ENCODE measurements at regions not wholly inside any gene's neighbourhood (a gene's known extent, or its start where the extent isn't known, plus 50 kb on each side); places are given as distances from the start of the nearest gene placed in this dataset.
"Not testable (repeated sequence)": the region's sequence is repeated elsewhere in the genome, so short reads cannot be mapped to it uniquely, and the experiment has no call there.

DNA sequence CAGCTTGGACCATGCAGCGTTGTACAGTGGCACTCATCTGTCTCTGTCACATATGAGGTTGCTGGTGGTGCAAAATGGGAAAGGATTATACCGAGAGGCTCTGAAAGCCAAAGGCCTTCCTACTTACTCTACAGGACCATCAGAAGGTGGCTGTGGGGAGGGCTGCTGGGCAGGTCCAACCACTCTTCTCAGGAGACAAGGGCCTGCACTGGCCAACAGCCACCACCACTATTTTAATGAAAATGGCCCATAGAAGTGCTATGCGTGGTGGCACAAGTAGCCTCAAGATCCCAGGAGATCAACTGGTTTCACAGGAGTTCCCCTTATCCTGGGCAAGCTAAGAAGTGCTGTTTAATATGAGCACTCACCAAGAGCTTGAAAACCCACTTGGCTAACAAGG, 52.3 kb downstream of the MRPL57 start:
- H3K27me3 Mint-ChIP-seq = no peaks in the 10 kb centered on the region
- ATAC-seq (replicated peaks) (no peak), DNase-seq (no peak)
- H3K27ac Mint-ChIP-seq = no peak overlapping the region
- H3K36me3 Mint-ChIP-seq = no peaks in the 10 kb centered on the region
- no peaks in the 10 kb centered on the region for H3K4me1 Mint-ChIP-seq
- no peak overlapping the region for H3K4me3 Mint-ChIP-seq
- H3K9me3 Mint-ChIP-seq = no peaks in the 10 kb centered on the region

DNA sequence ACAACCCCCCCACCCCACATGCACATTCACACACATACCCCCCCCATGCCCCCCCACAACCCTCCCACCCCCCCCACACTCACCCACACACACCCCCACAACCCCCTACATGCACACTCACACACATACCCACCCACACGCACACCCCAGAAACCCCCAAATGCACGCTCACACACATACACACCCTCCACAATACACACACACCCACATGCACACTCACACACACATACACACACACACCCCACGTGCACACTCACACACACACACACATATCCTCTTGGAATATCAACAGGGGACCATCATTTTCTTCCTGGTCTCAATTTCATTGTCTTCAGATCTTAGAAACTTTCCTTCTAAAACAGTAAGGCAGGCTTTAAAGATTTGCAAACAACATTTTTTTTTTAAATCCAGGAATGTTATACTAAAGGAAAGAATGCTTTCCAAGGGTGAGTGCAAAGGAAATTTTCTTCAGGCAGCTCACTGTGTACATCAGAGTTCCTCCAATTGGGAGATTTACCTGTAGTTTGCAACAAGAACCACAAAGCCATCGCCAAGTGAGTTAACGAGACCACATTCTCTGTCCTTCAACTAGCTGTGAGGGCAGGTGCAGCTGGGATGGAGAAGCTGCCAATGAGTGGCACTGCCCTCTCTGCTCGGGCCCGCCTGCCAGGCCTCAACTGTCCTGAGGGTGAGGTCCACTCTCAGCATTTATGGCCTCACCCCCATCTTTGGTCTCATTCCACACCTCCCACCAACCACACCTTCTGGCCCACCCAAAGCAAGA, 53.0 kb downstream of the MRPL57 start:
- H3K36me3 Mint-ChIP-seq = no peaks in the 10 kb centered on the region

DNA sequence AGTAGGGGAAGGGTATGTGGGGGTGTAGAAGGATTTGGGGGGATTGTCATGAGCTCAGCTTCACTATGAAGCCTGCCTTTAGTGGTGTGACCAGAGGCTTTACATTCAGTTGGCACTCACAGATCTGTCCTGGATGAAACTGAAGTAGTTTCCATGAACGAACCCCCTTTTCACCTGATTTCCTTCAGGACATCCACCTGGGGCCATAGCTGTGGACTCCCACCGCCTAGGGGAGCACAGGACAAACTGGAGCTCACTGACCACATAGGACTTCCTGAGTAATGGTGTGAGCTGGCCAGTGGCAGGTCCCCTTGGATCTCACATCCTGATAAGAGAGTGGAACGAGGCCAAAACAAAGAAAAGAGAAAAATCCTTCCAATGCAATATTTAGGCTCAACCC, 54.1 kb downstream of the MRPL57 start:
- H3K27ac Mint-ChIP-seq = no peak overlapping the region
- ATAC-seq (replicated peaks) = no peak
- DNase-seq = no peak
- no peak overlapping the region for H3K4me3 Mint-ChIP-seq
- H3K4me1 Mint-ChIP-seq = no peaks in the 10 kb centered on the region
- H3K36me3 Mint-ChIP-seq = no peaks in the 10 kb centered on the region
- no peaks in the 10 kb centered on the region for H3K9me3 Mint-ChIP-seq
- H3K27me3 Mint-ChIP-seq = no peaks in the 10 kb centered on the region

More for the DNA sequence above, 53.0 kb downstream of the MRPL57 start:
- H3K4me3 Mint-ChIP-seq = no peak overlapping the region
- H3K27ac Mint-ChIP-seq = peak overlapping the region; percentile 14
- ATAC-seq (replicated peaks) (no peak), DNase-seq (no peak)
- H3K4me1 Mint-ChIP-seq = no peaks in the 10 kb centered on the region
- H3K9me3 Mint-ChIP-seq = no peaks in the 10 kb centered on the region
- no peaks in the 10 kb centered on the region for H3K27me3 Mint-ChIP-seq

DNA sequence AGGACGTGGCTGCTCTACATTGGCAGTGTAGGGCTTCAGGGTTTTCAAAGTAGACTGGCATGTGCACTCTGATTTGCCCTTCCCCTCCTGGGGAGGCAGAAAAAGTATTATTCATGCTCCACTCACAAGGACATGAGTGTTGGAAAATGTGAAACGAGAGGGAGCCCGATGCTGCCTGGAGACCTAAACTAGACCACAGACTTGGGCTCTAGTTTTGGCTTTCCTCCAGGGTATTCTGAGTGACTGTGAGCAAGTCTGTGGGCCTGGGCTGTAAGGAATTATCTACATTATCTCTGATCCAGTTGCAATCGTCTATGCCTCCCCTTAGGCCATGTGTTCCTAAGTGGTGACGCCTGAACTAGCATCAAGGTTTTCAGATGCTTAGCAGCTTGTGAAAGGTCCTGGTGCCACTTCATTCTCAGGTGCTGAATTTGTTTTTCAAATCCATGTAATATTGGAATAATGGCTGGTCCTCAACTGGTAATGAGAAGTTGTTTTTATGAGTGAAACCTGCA, 55.0 kb downstream of the MRPL57 start:
- no peak overlapping the region for H3K4me3 Mint-ChIP-seq
- DNase-seq (no peak), ATAC-seq (replicated peaks) (no peak)
- no peaks in the 10 kb centered on the region for H3K9me3 Mint-ChIP-seq
- H3K27me3 Mint-ChIP-seq = no peaks in the 10 kb centered on the region
- no peak overlapping the region for H3K27ac Mint-ChIP-seq
- no peaks in the 10 kb centered on the region for H3K4me1 Mint-ChIP-seq
- no peaks in the 10 kb centered on the region for H3K36me3 Mint-ChIP-seq

DNA sequence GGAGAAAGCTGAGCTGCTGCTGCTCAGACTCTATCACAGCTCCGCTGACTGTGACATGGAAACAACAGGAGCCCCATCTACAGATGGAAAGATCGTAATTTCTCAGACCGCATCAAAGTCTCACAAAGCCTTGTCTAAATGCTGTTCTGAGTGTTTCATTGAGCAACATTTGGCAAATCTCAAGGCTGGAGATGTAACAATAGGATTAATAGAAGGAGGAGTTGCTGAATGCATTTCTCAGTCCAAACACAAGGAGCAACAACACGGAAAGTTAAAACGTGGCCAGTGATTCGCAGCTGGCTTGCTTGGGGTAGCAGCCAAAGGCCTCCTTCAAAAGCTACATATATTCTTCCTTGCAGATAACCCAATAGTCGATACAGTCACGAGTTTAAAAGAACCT, 55.7 kb downstream of the MRPL57 start:
- H3K4me3 Mint-ChIP-seq = no peak overlapping the region
- H3K36me3 Mint-ChIP-seq = no peaks in the 10 kb centered on the region
- no peaks in the 10 kb centered on the region for H3K4me1 Mint-ChIP-seq
- ATAC-seq (replicated peaks) = no peak
- H3K27me3 Mint-ChIP-seq = no peaks in the 10 kb centered on the region
- DNase-seq = no peak
- H3K27ac Mint-ChIP-seq = no peak overlapping the region
- H3K9me3 Mint-ChIP-seq = no peaks in the 10 kb centered on the region

DNA sequence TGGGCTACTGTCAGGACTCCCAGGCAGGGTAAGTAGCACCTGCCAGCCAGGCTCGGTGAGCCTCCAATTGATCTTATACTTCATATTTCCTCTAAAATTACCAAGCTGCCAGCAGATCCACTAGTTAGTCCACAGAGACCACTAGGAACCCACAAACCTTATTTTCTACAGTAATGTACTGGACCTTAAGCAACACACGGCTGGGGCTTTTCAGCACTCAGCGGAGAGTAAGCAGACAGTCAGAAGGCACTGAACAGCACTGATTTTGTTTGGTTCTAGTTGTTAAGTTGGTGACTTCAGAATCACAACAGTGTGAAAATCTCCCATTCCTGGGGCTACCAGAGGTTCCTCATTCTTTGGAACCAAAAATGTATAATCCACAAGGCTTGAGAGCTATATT, 56.1 kb downstream of the MRPL57 start:
- no peaks in the 10 kb centered on the region for H3K4me1 Mint-ChIP-seq
- ATAC-seq (replicated peaks) (no peak), DNase-seq (no peak)
- no peaks in the 10 kb centered on the region for H3K36me3 Mint-ChIP-seq
- no peak overlapping the region for H3K27ac Mint-ChIP-seq
- H3K4me3 Mint-ChIP-seq = no peak overlapping the region
- H3K9me3 Mint-ChIP-seq = no peaks in the 10 kb centered on the region
- no peaks in the 10 kb centered on the region for H3K27me3 Mint-ChIP-seq

DNA sequence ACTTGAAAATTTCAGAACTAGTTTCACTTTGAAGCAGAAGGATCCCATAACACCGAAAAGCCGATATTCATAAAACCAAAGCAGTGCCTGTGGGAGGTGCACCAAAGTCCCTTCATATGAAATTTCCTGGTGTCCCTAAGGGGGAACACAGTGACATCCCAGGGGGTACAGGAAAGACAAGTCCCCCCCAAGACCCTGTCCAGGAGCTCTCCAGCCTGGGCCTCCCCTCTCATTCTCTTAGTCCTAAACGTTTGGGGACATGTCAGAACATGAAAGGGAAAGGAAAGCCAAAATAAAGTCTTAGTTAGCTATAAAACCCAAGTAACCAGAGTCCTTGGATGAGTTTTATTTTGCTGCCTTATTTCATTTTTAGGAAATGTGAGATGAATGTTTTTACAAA, 56.6 kb downstream of the MRPL57 start:
- no peak overlapping the region for H3K4me3 Mint-ChIP-seq
- DNase-seq (no peak), ATAC-seq (replicated peaks) (no peak)
- H3K27ac Mint-ChIP-seq = no peak overlapping the region
- H3K9me3 Mint-ChIP-seq = no peaks in the 10 kb centered on the region
- H3K4me1 Mint-ChIP-seq = no peaks in the 10 kb centered on the region
- no peaks in the 10 kb centered on the region for H3K36me3 Mint-ChIP-seq
- H3K27me3 Mint-ChIP-seq = no peaks in the 10 kb centered on the region

DNA sequence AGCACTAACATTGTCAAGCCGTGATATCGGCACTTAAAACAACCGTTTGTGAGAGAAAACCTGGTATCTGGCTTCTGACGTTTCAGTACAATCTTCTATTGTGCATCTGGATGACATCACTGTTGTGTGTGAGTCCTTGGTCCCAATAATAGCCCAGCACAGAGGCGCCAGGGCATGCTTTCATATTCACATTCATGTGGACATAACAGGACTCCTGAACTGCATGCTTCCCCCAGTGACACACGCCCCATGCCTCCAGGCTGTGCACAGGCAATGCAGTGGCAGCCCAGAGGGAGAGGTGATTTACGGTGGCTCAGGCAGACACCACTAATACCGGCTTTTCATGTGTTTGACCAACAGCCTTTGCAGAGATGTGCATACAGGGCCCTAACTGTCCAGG, 58.1 kb downstream of the MRPL57 start:
- ATAC-seq (replicated peaks) (no peak), DNase-seq (no peak)
- no peaks in the 10 kb centered on the region for H3K27me3 Mint-ChIP-seq
- no peak overlapping the region for H3K27ac Mint-ChIP-seq
- no peaks in the 10 kb centered on the region for H3K36me3 Mint-ChIP-seq
- H3K4me1 Mint-ChIP-seq = no peaks in the 10 kb centered on the region
- H3K4me3 Mint-ChIP-seq = no peak overlapping the region
- no peaks in the 10 kb centered on the region for H3K9me3 Mint-ChIP-seq

DNA sequence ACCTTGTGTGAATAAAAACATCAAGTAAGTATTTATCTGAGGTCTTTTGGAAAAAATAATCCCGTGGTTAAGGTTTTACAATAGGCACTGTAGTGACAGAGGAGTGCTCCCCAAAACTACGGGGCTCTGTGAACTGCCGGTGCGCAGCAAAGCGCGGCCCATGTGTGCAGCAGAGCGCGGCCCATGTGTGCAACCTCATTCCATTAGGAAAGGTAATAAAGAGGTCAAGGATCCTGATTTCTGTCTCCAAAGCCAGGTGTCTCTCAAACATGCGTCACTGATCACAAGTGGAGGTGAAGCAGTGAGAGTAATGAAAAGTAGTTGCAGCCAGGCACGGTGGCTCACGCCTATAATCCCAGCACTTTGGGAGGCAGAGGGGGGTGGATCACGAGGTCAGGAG, 58.7 kb downstream of the MRPL57 start:
- no peak for DNase-seq
- Mint-ChIP-seq H3K27me3 (no peaks in the 10 kb centered on the region), H3K4me3 (no peak overlapping the region), H3K36me3 (no peaks in the 10 kb centered on the region), H3K4me1 (no peaks in the 10 kb centered on the region), H3K27ac (no peak overlapping the region), H3K9me3 (no peaks in the 10 kb centered on the region)
- ATAC-seq (replicated peaks) = no peak

DNA sequence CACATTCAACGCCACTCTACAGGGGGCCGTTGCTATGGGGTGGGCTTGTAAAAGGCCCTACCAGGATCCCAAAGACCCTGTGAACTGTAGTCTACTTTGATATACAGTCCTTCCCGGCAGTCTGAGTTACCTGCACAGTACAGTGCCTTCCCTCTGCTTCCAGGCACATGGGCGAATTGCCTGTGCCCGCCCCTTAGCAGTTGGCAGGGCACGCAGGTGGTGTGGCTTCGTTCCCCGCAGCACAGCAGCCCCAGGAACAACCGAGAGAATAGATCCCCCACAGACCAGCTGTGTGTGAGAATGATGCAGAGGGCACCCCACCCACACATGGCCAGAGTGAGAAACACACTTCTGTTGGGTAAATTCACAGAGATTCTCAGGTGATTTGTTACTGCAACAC, 60.6 kb downstream of the MRPL57 start:
- peak in 1 of 2 donors; percentile 27 for ATAC-seq (replicated peaks)
- DNase-seq = no peak
- H3K4me3 Mint-ChIP-seq = no peak overlapping the region
- no peaks in the 10 kb centered on the region for H3K4me1 Mint-ChIP-seq
- H3K36me3 Mint-ChIP-seq = no peaks in the 10 kb centered on the region
- no peaks in the 10 kb centered on the region for H3K27me3 Mint-ChIP-seq
- no peak overlapping the region for H3K27ac Mint-ChIP-seq
- H3K9me3 Mint-ChIP-seq = no peaks in the 10 kb centered on the region

DNA sequence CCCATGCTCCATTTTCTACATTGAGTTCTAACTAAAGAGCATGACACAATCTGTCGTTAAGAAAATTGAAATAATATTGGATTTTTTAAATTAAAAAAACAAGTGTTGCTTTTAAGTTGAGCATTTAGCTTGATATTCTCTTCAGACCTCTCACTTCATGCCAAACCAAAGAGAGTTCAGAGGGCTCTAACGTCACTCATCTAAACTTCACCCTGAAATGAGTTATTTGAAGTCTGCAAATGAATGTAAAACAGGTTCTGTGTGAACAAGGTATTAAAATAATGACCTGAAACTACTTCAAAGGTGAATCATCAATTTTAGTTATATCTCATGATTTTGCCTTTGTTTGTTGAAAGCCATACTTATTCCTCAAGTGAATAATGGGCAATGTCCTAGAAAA, 61.8 kb downstream of the MRPL57 start:
- DNase-seq (no peak), ATAC-seq (replicated peaks) (no peak)
- Mint-ChIP-seq H3K27me3 (no peaks in the 10 kb centered on the region), H3K4me3 (no peak overlapping the region), H3K27ac (no peak overlapping the region), H3K9me3 (no peaks in the 10 kb centered on the region), H3K36me3 (no peaks in the 10 kb centered on the region), H3K4me1 (no peaks in the 10 kb centered on the region)

DNA sequence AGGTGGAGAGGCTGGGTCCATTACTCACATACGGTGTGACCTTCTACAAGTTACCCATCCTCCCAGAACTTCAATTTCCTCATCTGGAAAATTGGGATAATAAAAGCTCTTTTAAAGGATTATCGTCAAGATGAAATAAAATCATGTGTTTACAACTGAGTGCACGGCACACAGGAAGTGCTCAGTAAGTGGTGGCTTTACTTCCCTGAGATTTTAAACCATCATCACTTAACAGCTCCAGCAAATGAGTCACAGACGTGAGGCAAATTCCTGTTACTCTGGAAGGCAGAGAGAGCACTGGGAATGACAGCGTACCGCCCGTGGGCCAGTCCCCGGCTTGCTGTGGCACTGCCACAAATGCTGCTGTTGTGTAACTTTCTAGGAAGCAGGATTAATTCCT, 64.1 kb downstream of the MRPL57 start:
- no peak for ATAC-seq (replicated peaks)
- Mint-ChIP-seq H3K9me3 (no peaks in the 10 kb centered on the region), H3K4me3 (no peak overlapping the region), H3K27ac (no peak overlapping the region), H3K27me3 (no peaks in the 10 kb centered on the region), H3K36me3 (no peaks in the 10 kb centered on the region), H3K4me1 (no peaks in the 10 kb centered on the region)
- no peak for DNase-seq

DNA sequence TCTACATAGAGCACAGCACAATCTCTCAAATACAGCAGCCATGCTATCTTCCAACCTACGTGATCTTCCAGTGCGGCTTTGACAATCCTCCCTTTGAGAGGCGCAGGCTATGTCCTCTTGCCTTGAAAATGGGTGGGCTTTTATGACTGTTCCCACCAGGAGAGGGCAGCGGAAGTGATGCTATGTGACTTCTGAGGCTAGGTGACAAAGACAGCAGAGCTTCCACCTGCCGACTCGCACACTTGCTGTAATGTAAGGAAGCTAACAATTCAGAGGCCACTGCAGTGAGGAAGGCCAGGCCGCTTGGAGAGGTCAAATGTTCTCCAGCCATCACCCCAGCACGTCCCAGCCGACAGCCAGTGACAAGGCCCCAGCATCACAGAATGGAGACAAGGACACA, 65.8 kb downstream of the MRPL57 start:
- ATAC-seq (replicated peaks) (no peak), DNase-seq (no peak)
- no peaks in the 10 kb centered on the region for H3K4me1 Mint-ChIP-seq
- H3K27ac Mint-ChIP-seq = no peak overlapping the region
- H3K4me3 Mint-ChIP-seq = no peak overlapping the region
- H3K9me3 Mint-ChIP-seq = no peaks in the 10 kb centered on the region
- no peaks in the 10 kb centered on the region for H3K36me3 Mint-ChIP-seq
- H3K27me3 Mint-ChIP-seq = no peaks in the 10 kb centered on the region

DNA sequence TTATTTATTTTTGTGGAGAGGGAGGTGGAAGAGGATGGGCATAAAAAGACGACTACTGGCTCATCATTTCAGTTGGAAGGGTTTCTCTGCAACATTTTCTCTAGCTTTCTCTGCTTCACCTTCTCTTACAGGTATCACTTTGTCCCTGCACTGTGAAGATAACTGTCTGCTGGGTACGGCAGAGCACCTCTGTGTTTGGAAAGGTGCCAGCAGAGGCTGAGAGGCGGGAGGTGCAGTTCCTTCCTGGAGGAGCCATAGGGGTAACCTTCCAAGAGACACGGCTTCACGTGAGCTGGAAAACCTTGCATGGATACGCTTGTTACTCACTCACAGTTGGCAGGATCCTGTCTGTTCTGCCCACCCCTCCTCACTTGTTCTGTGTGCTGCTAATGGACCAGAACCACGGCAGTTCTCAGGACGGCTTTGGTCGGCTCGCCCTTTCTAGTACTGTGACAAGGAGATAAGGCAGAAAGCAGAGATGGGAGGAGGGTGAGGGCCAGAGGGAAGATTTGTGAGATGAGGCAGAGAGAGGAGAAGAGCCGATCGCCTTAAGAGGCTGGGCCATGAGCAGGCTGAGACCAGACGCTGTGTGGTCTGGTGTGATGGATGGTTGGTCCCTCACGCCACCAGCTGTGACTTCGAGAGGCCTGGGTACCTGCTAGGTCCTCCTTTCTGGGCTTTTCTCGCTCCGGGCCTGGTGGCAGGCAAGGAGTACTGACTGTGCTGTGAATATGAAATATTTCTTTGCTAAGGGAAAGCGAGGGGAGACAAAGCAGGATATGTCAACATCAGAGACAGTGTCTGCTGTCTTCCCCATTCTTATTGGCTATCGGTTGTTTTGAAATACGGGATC, 66.8 kb downstream of the MRPL57 start:
- Mint-ChIP-seq H3K27me3 (peaks cover 0 to 3% of the 10 kb centered on the region in 2 donors), H3K9me3 (no peaks in the 10 kb centered on the region), H3K36me3 (no peaks in the 10 kb centered on the region), H3K4me3 (no peak overlapping the region), H3K27ac (no peak overlapping the region), H3K4me1 (no peaks in the 10 kb centered on the region)
- DNase-seq (no peak), ATAC-seq (replicated peaks) (no peak)

DNA sequence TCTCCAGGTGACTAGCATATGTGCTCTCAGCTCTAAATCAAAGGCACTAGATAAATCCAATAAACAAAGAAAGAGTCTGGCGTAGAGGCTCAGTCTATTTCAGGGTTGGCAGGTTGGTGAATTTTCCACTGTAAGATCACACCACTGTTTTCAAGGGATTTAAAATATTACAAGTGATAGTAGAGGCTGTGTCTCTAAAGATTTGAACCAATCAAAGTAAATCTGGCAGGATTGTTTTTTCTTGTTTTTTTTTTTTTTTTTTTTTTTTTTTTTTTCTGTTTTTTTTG, 67.4 kb downstream of the MRPL57 start:
- not testable (repeated sequence) for DNase-seq; H3K4me1 Mint-ChIP-seq; H3K36me3 Mint-ChIP-seq; H3K4me3 Mint-ChIP-seq; H3K27me3 Mint-ChIP-seq; H3K9me3 Mint-ChIP-seq; H3K27ac Mint-ChIP-seq; ATAC-seq (replicated peaks)
